Spleen (tissue), 7 donors: ENCODE measurements at regions not wholly inside any gene's neighbourhood (a gene's known extent, or its start where the extent isn't known, plus 50 kb on each side); places are given as distances from the start of the nearest gene placed in this dataset.

ENCODE experiments used
- POLR2A ChIP-seq, 3 donors: fragments of 450-650 bp; IDR thresholded peaks; one replicate each; pipeline ENCODE4 v1.5.1; 2017; ENCODE audit warnings: antibody characterized with exemption in 3 of 3, mild to moderate bottlenecking in 1 of 3
- POLR2AphosphoS5 ChIP-seq, 3 donors: sonication (generic); formaldehyde crosslinking; IDR thresholded peaks; one replicate each; pipeline ENCODE4 v1.5.1; 2017; ENCODE audit warnings: antibody characterized with exemption in 3 of 3
- TF ChIP-seq, protein P1 (sequence below), 11 experiments: fragments of 200-600 bp in 7 of 11; fragments of 450-650 bp in 4 of 11; sonication (generic) in 4 of 11; IDR thresholded peaks in 8 of 11; conservative IDR thresholded peaks in 3 of 11; 1 replicate in 7 of 11; 2 replicates in 4 of 11; pipeline versions ENCODE4 v1.4.0 to v1.8.0; 2016 to 2021; ENCODE audit warnings: antibody characterized with exemption in 11 of 11, inconsistent platforms in 4 of 11, mild to moderate bottlenecking in 1 of 11
- donor health status: DM: no; HTN: no; CAD: no; lungs with moderate emphysema.
- donor health status: DM: no; HTN: no; CAD: no.
- donor health status: DM: no; HTN: no; CAD: no.

DNA sequence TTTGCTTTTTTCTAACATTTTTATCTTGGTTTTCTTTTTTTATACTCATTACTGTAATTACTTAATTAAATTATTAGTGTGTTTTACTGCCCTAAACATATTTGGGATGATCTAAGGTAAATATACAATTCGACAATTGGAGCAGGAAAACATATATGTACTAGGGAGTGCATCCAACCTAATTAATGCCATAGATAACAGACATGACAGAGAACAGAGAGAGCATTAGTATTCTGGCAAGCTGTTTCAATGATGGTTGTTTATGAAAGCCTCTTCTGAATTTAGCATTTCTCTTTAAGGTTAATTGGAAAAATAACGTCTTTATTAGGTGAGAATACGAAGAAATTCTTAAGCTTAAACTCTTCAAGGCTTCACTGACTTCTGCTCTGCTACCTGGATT is 300.1 kb upstream of the PRR16 start:
- no peak for TF ChIP-seq POLR2A (IDR thresholded peaks at IDR 0.05)
- TF ChIP-seq, protein P1, sequence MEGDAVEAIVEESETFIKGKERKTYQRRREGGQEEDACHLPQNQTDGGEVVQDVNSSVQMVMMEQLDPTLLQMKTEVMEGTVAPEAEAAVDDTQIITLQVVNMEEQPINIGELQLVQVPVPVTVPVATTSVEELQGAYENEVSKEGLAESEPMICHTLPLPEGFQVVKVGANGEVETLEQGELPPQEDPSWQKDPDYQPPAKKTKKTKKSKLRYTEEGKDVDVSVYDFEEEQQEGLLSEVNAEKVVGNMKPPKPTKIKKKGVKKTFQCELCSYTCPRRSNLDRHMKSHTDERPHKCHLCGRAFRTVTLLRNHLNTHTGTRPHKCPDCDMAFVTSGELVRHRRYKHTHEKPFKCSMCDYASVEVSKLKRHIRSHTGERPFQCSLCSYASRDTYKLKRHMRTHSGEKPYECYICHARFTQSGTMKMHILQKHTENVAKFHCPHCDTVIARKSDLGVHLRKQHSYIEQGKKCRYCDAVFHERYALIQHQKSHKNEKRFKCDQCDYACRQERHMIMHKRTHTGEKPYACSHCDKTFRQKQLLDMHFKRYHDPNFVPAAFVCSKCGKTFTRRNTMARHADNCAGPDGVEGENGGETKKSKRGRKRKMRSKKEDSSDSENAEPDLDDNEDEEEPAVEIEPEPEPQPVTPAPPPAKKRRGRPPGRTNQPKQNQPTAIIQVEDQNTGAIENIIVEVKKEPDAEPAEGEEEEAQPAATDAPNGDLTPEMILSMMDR (IDR thresholded peaks at IDR 0.05 in 8 of 11, conservative IDR thresholded peaks at IDR 0.05 in 3 of 11), result no peak
- no peak for TF ChIP-seq POLR2AphosphoS5 (IDR thresholded peaks at IDR 0.05)
